RCC 7860 (cell line): ENCODE measurements at regions not wholly inside any gene's neighbourhood (a gene's known extent, or its start where the extent isn't known, plus 50 kb on each side); places are given as distances from the start of the nearest gene placed in this dataset.

Experiments
- DNase-seq: peaks from one replicate; pipeline ENCODE4 v3.0.0-alpha.2; 2015; ENCODE audit warnings: low spot score
- FAIRE-seq: peaks from 2 replicates; lab custom pipeline; 2012; peaks lifted over from hg19 to GRCh38; lab: Jason Lieb, UNC

- DNase-seq (no peak), FAIRE-seq (no peak)
Observed at GRCh38 chr6:165987483-165988301, 180.0 kb downstream of the TBXT start.

- FAIRE-seq, result no peak
- DNase-seq, result no peak
Observed at GRCh38 chr6:165986914-165987482, 180.7 kb downstream of the TBXT start.

GRCh38 chr6:165986311-165986913 lies 181.2 kb downstream of the TBXT start:
- no peak for DNase-seq
- FAIRE-seq, result no peak

GRCh38 chr6:165985806-165986299 lies 181.8 kb downstream of the TBXT start:
- DNase-seq (no peak), FAIRE-seq (no peak)

- FAIRE-seq, result no peak
Observed at GRCh38 chr6:165985281-165985805, 182.3 kb downstream of the TBXT start.

GRCh38 chr6:165984729-165985275 lies 182.8 kb downstream of the TBXT start:
- FAIRE-seq (no peak), DNase-seq (no peak)

More at GRCh38 chr6:165985281-165985805, 182.3 kb downstream of the TBXT start:
- DNase-seq, result no peak

- DNase-seq (no peak), FAIRE-seq (no peak)
Observed at GRCh38 chr6:165983112-165984072, 184.3 kb downstream of the TBXT start.

GRCh38 chr6:165978476-165978875 lies 189.2 kb downstream of the TBXT start:
- DNase-seq (no peak), FAIRE-seq (no peak)

- FAIRE-seq, result no peak
- no peak for DNase-seq
Observed at GRCh38 chr6:165976684-165977083, 191.0 kb downstream of the TBXT start.

GRCh38 chr6:165974817-165975216 lies 192.8 kb downstream of the TBXT start:
- DNase-seq (no peak), FAIRE-seq (no peak)

GRCh38 chr6:165973473-165973872 lies 194.2 kb downstream of the TBXT start:
- no peak for FAIRE-seq
- no peak for DNase-seq

GRCh38 chr6:165972139-165972802 lies 195.4 kb downstream of the TBXT start:
- no peak for DNase-seq
- FAIRE-seq, result no peak

- FAIRE-seq, result no peak
- DNase-seq, result no peak
Observed at GRCh38 chr6:165971202-165971601, 196.4 kb downstream of the TBXT start.

- DNase-seq (no peak), FAIRE-seq (no peak)
Observed at GRCh38 chr6:165970001-165970400, 197.7 kb downstream of the TBXT start.

GRCh38 chr6:165969184-165969583 lies 198.5 kb downstream of the TBXT start:
- FAIRE-seq (no peak), DNase-seq (no peak)

GRCh38 chr6:165968408-165968807 lies 199.2 kb downstream of the TBXT start:
- no peak for DNase-seq
- FAIRE-seq, result no peak

GRCh38 chr6:165967810-165968407 lies 199.7 kb downstream of the TBXT start:
- FAIRE-seq, result no peak

GRCh38 chr6:165963750-165964149 lies 203.9 kb downstream of the TBXT start:
- DNase-seq (no peak), FAIRE-seq (no peak)

More at GRCh38 chr6:165967810-165968407, 199.7 kb downstream of the TBXT start:
- DNase-seq, result no peak

GRCh38 chr6:165962366-165962765 lies 205.3 kb downstream of the TBXT start:
- no peak for FAIRE-seq
- no peak for DNase-seq
